Activated naive CD4-positive, alpha-beta T cell treated with anti-CD3 and anti-CD28 coated beads for 36 hours (primary cell): ENCODE measurements at regions not wholly inside any gene's neighbourhood (a gene's known extent, or its start where the extent isn't known, plus 50 kb on each side); places are given as distances from the start of the nearest gene placed in this dataset.
"Not testable (repeated sequence)": the region's sequence is repeated elsewhere in the genome, so short reads cannot be mapped to it uniquely, and the experiment has no call there.

Experiments
- CTCF ChIA-PET: fragments of 350-600 bp; sonication (Branson Sonifier 250); formaldehyde crosslinking; loops from one replicate; lab custom pipeline; 2021; ENCODE audit warnings: antibody characterized with exemption; lab: Charles Lee
- DNase-seq: peaks from one replicate; pipeline ENCODE4 v3.0.0-alpha.2; 2020
- H3K27ac Mint-ChIP-seq: one replicate; pipeline ENCODE4 v1.8.0; 2021; ENCODE audit warnings: mild to moderate bottlenecking, mixed read lengths
- H3K27me3 Mint-ChIP-seq: one replicate; pipeline ENCODE4 v1.8.0; 2021; ENCODE audit warnings: low read depth, mixed read lengths
- H3K36me3 Mint-ChIP-seq: one replicate; pipeline ENCODE4 v1.8.0; 2021; ENCODE audit warnings: low read depth, mixed read lengths
- H3K4me1 Mint-ChIP-seq: one replicate; pipeline ENCODE4 v1.8.0; 2021; ENCODE audit warnings: low read depth, mixed read lengths
- H3K4me3 Mint-ChIP-seq: one replicate; pipeline ENCODE4 v1.8.0; 2021; ENCODE audit warnings: mild to moderate bottlenecking, moderate library complexity, mixed read lengths
- H3K9me3 Mint-ChIP-seq: one replicate; pipeline ENCODE4 v1.8.0; 2021; ENCODE audit warnings: mixed read lengths
- intact Hi-C: fragments of 100-400 bp; cut with micrococcal nuclease; formaldehyde crosslinking; loops from one replicate; pipeline ENCODE4 v1.15.1; 2023

DNA sequence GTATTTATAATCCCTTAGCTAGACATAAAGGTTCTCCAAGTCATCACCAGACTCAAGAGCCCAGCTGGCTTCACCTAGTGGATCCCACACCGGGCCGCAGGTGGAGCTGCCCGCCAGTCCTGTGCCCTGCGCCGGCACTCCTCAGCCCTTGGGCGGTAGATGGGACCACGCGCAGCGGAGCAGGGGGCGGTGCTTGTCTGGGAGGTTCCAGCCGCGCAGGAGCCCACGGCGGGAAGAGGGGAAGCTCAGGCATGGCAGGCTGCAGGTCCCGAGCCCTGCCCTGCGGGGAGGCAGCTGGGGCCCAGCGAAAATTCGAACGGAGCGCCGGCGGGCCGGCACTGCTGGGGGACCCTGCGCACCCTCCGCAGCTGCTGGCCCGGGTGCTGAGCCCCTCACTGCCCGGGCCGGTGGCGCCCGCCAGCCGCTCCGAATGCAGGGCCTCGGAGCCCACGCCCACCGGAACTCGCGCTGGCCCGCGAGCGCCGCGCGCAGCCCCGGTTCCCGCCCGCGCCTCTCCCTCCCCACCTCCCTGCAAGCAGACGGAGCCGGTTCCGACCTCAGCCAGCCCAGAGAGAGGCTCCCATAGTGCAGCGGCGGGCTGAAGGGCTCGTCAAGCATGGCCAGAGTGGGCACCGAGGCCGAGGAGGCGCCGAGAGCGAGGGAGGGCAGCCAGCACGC is 675.6 kb downstream of the REEP3 start:
- Mint-ChIP-seq H3K27me3 (no peaks in the 10 kb centered on the region), H3K4me3 (no peak overlapping the region), H3K36me3 (no peaks in the 10 kb centered on the region), H3K4me1 (no peaks in the 10 kb centered on the region), H3K9me3 (no peaks in the 10 kb centered on the region), H3K27ac (no peak overlapping the region)
- no peak for DNase-seq
- intact Hi-C loops, result no loop called here
- CTCF ChIA-PET, result no interaction called here

DNA sequence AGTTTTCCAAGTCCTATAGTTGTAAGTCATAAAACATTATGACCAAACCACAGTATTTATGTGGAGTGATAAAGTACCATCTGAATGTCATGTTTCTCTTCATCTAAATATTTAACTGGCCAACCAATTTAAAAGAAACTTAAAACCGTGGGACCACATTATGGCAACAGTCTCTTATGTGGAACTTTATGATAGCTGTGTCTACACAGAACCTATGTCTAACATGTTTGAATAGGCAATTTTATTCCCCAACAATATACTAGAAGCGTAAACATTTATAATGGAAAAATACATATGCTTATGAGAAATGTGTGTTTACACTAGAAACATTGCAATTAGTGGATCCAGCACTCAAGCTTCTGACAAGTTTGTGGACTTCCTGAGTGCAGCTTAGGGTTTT is 680.7 kb downstream of the REEP3 start:
- Mint-ChIP-seq H3K4me1 (no peaks in the 10 kb centered on the region), H3K27me3 (no peaks in the 10 kb centered on the region), H3K9me3 (peaks cover 2% of the 10 kb centered on the region), H3K4me3 (no peak overlapping the region), H3K36me3 (no peaks in the 10 kb centered on the region), H3K27ac (no peak overlapping the region)
- CTCF ChIA-PET, result no interaction called here
- intact Hi-C loops, result no loop called here
- DNase-seq, result no peak

DNA sequence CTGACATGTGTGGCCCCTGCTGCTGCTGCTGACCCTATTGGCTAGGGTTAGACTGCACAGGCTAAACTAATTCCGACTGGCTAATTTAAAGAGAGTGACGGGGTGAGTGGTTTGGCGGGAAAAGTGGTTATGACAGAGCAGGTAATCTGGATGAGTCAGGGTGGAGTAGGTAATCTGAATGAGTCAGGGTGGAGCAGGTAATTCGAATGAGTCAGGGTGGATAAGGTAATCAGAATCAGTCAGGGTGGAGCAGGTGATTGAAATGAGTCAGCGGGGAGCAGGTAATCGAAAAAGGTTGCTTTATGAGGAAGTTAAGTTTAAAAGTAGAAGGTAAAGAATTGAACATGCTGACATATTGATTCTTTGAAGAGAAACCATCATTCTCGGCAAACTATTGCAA is 683.3 kb downstream of the REEP3 start:
- intact Hi-C loops, H3K4me3 Mint-ChIP-seq, H3K36me3 Mint-ChIP-seq, DNase-seq, H3K4me1 Mint-ChIP-seq, H3K9me3 Mint-ChIP-seq, H3K27me3 Mint-ChIP-seq, H3K27ac Mint-ChIP-seq, CTCF ChIA-PET: not testable (repeated sequence)

DNA sequence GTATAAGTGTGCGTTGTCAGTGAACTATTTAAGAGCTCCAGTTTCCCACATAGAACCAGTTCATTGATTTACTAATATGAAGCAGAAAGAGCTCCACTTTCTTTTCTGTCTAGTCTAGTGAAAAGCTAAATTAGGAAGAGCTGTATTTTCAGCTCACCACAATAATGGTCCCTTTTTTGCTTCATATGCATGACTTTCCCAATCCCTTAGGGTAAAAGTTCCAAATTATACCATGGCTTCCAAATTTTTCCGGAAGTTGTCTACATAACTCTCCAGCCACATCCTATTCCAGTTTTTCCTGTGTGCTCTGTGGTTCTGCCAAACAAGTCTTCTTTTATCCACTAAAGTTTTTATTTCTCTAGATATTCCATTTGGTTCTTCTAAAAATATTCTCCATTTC is 685.2 kb downstream of the REEP3 start:
- Mint-ChIP-seq H3K9me3 (peaks cover 9% of the 10 kb centered on the region), H3K27ac (no peak overlapping the region), H3K27me3 (no peaks in the 10 kb centered on the region), H3K36me3 (no peaks in the 10 kb centered on the region), H3K4me1 (no peaks in the 10 kb centered on the region), H3K4me3 (no peak overlapping the region)
- CTCF ChIA-PET, result interaction anchor here (1.2 kb wide), 1 partner anchor 165 kb away, joined by 3 read pairs; no protein-coding TSS in a partner anchor
- DNase-seq, result no peak
- intact Hi-C loops, result no loop called here

- no peaks in the 10 kb centered on the region for H3K4me1 Mint-ChIP-seq
- H3K36me3 Mint-ChIP-seq, result no peaks in the 10 kb centered on the region
- intact Hi-C loops, result no loop called here
- CTCF ChIA-PET, result interaction anchor here (0.6 kb wide), 1 partner anchor 821 kb away, joined by 3 read pairs; no protein-coding TSS in a partner anchor
- DNase-seq, result no peak
- H3K4me3 Mint-ChIP-seq, result no peak overlapping the region
- no peaks in the 10 kb centered on the region for H3K27me3 Mint-ChIP-seq
- H3K27ac Mint-ChIP-seq, result no peak overlapping the region
- peaks cover 7% of the 10 kb centered on the region for H3K9me3 Mint-ChIP-seq
Observed at GRCh38 chr10:64209561-64209960, 688.4 kb downstream of the REEP3 start.

DNA sequence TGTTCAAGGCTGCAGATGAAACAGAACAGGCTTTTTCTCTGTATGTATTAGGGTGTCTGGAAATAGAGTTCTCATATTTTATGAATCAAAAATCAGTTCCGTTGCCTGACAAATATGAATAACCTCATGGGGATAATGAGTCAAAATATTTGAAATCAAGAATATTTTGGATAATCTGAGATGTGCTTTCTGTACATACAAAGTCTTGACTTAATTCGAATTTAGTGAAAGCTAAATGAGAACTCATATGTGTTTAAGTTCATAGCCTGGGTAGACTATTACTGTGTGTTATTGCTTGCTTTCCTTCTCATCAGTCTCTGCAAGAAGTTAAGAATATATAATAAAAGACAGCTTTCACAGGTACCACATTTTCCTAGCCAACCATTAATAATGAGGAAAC is 689.0 kb downstream of the REEP3 start:
- H3K4me3 Mint-ChIP-seq, result no peak overlapping the region
- H3K36me3 Mint-ChIP-seq, result no peaks in the 10 kb centered on the region
- H3K4me1 Mint-ChIP-seq, result no peaks in the 10 kb centered on the region
- intact Hi-C loops, result no loop called here
- no peak for DNase-seq
- H3K27ac Mint-ChIP-seq, result no peak overlapping the region
- H3K9me3 Mint-ChIP-seq, result peaks cover 7% of the 10 kb centered on the region
- H3K27me3 Mint-ChIP-seq, result no peaks in the 10 kb centered on the region
- CTCF ChIA-PET, result no interaction called here

DNA sequence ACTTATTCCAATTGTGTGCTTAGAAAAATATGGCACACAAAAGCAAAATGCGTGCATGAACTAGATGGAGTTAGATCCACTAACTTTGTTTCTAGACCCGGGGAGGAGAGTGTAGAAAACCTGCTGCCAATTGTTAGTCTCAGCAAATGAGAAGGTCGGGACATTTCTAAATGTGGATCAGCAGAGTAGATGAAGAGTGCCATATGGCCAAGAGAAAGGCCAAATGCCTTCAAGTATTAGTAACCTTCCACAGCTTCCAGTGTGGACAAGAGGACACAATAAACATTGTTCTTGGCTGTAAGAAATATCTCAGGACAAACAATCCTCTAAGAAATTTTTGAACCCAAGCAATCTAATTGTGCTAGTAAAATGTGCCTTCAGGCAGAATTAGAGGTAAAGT is 690.3 kb downstream of the REEP3 start:
- CTCF ChIA-PET, result no interaction called here
- H3K9me3 Mint-ChIP-seq, result peaks cover 7% of the 10 kb centered on the region
- H3K4me1 Mint-ChIP-seq, result no peaks in the 10 kb centered on the region
- no peaks in the 10 kb centered on the region for H3K36me3 Mint-ChIP-seq
- DNase-seq, result no peak
- H3K4me3 Mint-ChIP-seq, result no peak overlapping the region
- H3K27me3 Mint-ChIP-seq, result no peaks in the 10 kb centered on the region
- H3K27ac Mint-ChIP-seq, result no peak overlapping the region
- intact Hi-C loops, result no loop called here

DNA sequence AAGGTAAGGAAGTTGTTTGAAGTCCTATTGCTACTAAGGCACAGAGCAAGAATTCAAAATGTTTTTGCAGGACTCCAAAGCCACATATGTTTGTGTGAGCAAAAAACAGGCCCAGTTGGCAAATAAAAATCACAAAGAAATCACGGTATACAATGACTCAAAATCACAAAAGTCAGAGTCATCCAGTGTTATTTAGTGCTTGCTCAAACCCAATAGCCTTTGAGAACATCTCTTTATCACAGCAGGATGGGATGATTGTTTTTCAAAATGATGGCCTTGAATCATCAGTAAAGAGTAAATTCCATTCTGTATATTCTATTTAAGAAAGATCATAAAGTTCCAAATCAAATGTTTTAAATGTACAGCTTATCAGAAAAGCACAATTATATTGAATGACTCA is 693.9 kb downstream of the REEP3 start:
- DNase-seq, result no peak
- Mint-ChIP-seq H3K27ac (no peak overlapping the region), H3K4me1 (no peaks in the 10 kb centered on the region), H3K36me3 (no peaks in the 10 kb centered on the region), H3K9me3 (peaks cover 5% of the 10 kb centered on the region), H3K4me3 (no peak overlapping the region), H3K27me3 (no peaks in the 10 kb centered on the region)
- intact Hi-C loops, result no loop called here
- CTCF ChIA-PET, result no interaction called here

DNA sequence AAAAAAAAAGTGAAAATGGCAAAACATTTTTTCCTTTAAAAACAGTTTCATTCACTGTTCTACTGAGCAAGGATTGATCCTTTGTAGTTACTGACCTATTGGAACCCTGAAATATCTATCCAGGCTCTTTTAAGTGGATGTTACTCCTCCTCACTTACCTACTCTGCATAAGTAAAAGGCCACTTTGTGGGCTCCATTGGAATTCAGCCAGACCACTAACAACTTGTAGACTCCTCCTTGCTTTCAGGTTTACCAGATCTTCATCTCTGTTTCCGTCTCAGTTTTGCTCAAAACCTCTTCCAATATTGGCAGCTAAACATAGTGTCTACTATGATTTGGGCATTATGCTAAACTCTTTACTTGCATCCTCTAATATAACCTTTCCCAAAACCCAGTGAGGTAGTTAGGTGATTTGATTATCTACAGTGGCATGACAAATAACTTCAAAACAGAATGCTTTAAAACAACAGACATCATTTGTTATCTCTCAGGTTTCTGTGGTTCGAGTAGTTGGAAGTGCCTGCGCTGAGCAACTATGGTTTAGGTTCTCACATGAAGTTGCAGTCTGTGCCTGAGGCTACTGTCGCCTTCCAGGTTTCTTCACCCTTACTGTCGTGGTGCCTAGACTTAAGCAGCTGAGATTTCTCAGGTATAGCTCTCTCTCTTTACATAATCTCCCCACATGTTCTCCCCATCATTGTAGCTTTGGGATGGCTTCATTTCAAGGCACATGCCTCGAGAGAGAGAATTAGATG is 698.2 kb downstream of the REEP3 start:
- peaks cover 10% of the 10 kb centered on the region for H3K9me3 Mint-ChIP-seq
- intact Hi-C loops, result no loop called here
- CTCF ChIA-PET, result no interaction called here
- no peaks in the 10 kb centered on the region for H3K4me1 Mint-ChIP-seq
- H3K36me3 Mint-ChIP-seq, result no peaks in the 10 kb centered on the region
- no peak for DNase-seq
- no peak overlapping the region for H3K27ac Mint-ChIP-seq
- H3K27me3 Mint-ChIP-seq, result no peaks in the 10 kb centered on the region
- no peak overlapping the region for H3K4me3 Mint-ChIP-seq

DNA sequence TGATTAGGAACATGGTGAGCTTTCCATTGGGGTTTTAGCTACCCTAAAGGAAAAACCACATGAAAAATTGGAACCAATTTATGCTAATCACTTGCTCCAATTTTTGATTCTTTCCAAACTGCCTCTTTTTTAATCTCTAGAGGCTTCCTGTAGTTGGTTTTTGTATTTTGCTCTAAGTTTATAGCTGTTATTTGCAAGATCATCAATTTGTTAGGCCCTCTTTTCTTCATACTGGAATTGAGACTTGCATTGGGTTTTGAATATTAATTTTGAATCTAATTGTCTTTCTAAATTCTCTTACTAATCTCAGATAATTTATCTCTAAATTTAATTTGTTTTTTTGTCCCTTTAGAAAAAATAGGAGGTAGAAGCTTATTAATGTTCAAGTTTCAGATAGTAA is 713.3 kb downstream of the REEP3 start:
- Mint-ChIP-seq H3K4me1 (no peaks in the 10 kb centered on the region), H3K9me3 (peaks cover 4% of the 10 kb centered on the region), H3K4me3 (no peak overlapping the region), H3K36me3 (no peaks in the 10 kb centered on the region), H3K27me3 (no peaks in the 10 kb centered on the region), H3K27ac (no peak overlapping the region)
- CTCF ChIA-PET, result interaction anchor here (1.1 kb wide), 1 partner anchor 193 kb away, joined by 3 read pairs; no protein-coding TSS in a partner anchor
- intact Hi-C loops, result no loop called here
- DNase-seq, result no peak

- Mint-ChIP-seq H3K4me3 (no peak overlapping the region), H3K4me1 (no peaks in the 10 kb centered on the region), H3K9me3 (no peaks in the 10 kb centered on the region), H3K27me3 (no peaks in the 10 kb centered on the region), H3K27ac (no peak overlapping the region), H3K36me3 (no peaks in the 10 kb centered on the region)
- no peak for DNase-seq
- CTCF ChIA-PET, result interaction anchor here (0.7 kb wide), 1 partner anchor 392 kb away, joined by 3 read pairs; no protein-coding TSS in a partner anchor
- intact Hi-C loops, result no loop called here
Observed at GRCh38 chr10:64257704-64258103, 736.5 kb downstream of the REEP3 start.

- Mint-ChIP-seq H3K27me3 (no peaks in the 10 kb centered on the region), H3K9me3 (peaks cover 2% of the 10 kb centered on the region), H3K4me1 (no peaks in the 10 kb centered on the region), H3K4me3 (no peak overlapping the region), H3K36me3 (no peaks in the 10 kb centered on the region), H3K27ac (no peak overlapping the region)
- DNase-seq, result no peak
- CTCF ChIA-PET, result no interaction called here
- intact Hi-C loops, result no loop called here
Observed at GRCh38 chr10:64261092-64261491, 739.9 kb downstream of the REEP3 start.

DNA sequence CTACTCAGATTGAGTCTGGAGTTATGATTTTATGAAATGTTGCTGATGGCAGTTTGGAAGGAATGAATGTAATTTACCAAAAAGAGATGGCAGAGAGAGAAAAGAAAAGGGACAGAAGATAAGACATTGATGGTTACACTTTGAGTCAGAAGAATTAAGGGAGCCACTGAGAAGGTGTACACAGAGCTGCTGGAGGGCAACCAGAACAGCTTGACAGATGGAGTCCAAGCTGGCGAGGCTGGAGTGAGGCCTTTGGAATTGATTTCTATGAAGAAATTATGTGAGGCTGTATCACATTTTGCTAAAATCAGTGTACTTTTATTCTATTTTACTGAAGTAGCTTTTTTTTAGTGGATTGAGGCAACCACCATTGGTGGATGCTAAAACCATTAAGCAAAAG is 740.5 kb downstream of the REEP3 start:
- Mint-ChIP-seq H3K9me3 (peaks cover 2% of the 10 kb centered on the region), H3K27me3 (no peaks in the 10 kb centered on the region), H3K36me3 (no peaks in the 10 kb centered on the region), H3K27ac (no peak overlapping the region), H3K4me1 (no peaks in the 10 kb centered on the region), H3K4me3 (no peak overlapping the region)
- intact Hi-C loops, result no loop called here
- CTCF ChIA-PET, result no interaction called here
- DNase-seq, result no peak
